ENCODE measurements at regions not wholly inside any gene's neighbourhood (a gene's known extent, or its start where the extent isn't known, plus 50 kb on each side); places are given as distances from the start of the nearest gene placed in this dataset.

DNA sequence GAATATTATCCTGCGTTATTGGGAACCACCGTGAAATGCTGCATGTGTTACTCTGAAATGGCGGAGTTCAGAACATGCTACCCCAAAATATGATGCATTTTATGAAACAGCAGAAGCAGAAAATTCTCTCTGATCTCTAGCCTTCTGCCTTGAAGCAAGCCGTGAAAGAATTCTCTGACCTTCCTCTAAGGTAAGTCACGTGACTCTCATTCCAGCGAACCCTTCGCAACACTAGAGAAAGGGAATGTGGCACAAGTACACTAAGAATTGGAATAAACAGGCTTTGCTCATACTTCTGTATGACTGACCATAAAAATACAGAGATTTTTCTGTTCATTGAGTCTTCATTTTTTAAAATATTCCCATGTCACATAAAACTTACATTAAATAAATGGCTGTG is 805.6 kb upstream of the LRRC4C start:
- ChIA-PET POLR2A (no interaction called here), CTCF (ENCODE audit: unreplicated experiment) (no interaction called here)
- Histone ChIP-seq H4K20me1 (ENCODE audit: insufficient read depth, low read length) (no peaks in the 10 kb centered on the region), H3K4me1 (ENCODE audit: insufficient read depth, low read length, poor library complexity, severe bottlenecking) (no peaks in the 10 kb centered on the region), H3K4me2 (ENCODE audit: low read length) (no peak overlapping the region), H3K9me2 (ENCODE audit: insufficient read depth, low read length) (no peaks in the 10 kb centered on the region), H3K79me2 (ENCODE audit: insufficient read depth, low read depth, low read length) (no peaks in the 10 kb centered on the region), H3K36me3 (ENCODE audit: insufficient read depth, low read length) (no peaks in the 10 kb centered on the region), H3K4me3 (ENCODE audit: low read depth, low read length, poor library complexity, severe bottlenecking) (no peak overlapping the region), H3K9me3 (ENCODE audit: low read length) (no peaks in the 10 kb centered on the region), H3K27ac (ENCODE audit: low read depth, low read length, poor library complexity, severe bottlenecking) (no peak overlapping the region), H2AFZ (ENCODE audit: low read length) (no peak overlapping the region)
- no TSS peak for BruUV-seq (replicated peaks)
- no peak for TF ChIP-seq EZH2phosphoT487 (IDR thresholded peaks at IDR 0.05; ENCODE audit: borderline replicate concordance, low read depth, low read length)
- TF ChIP-seq, protein P1, sequence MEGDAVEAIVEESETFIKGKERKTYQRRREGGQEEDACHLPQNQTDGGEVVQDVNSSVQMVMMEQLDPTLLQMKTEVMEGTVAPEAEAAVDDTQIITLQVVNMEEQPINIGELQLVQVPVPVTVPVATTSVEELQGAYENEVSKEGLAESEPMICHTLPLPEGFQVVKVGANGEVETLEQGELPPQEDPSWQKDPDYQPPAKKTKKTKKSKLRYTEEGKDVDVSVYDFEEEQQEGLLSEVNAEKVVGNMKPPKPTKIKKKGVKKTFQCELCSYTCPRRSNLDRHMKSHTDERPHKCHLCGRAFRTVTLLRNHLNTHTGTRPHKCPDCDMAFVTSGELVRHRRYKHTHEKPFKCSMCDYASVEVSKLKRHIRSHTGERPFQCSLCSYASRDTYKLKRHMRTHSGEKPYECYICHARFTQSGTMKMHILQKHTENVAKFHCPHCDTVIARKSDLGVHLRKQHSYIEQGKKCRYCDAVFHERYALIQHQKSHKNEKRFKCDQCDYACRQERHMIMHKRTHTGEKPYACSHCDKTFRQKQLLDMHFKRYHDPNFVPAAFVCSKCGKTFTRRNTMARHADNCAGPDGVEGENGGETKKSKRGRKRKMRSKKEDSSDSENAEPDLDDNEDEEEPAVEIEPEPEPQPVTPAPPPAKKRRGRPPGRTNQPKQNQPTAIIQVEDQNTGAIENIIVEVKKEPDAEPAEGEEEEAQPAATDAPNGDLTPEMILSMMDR (conservative IDR thresholded peaks at IDR 0.05; ENCODE audit: low read length) = no peak
- no peak for DNase-seq (ENCODE audit: low spot score)
- intact Hi-C loops (cut with micrococcal nuclease; ENCODE audit: unreplicated experiment) = no loop called here

DNA sequence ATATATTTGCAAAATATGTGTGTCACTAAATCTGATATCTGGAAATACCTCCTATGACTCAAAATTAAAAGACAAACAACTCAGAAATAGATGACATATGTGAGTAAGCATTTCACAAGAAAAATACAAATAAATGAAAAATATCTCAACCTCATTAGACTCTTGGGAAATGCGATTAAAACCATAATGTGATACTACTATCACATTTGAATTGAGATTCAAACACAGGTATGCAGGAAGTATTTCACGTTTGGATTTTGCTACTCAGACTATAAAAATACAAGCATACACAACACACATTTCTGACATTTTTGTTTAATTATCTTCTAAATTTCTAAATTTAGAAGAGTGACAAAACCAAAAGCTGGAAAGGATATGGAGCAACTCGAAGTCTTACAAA is 811.9 kb upstream of the LRRC4C start:
- DNase-seq (ENCODE audit: low spot score) = no peak
- Histone ChIP-seq H4K20me1 (ENCODE audit: insufficient read depth, low read length) (no peaks in the 10 kb centered on the region), H3K9me3 (ENCODE audit: low read length) (0 out of 2 replicates have a peak, but pooled peaks cover 8% of the 10 kb centered on the region), H3K36me3 (ENCODE audit: insufficient read depth, low read length) (no peaks in the 10 kb centered on the region), H3K79me2 (ENCODE audit: insufficient read depth, low read depth, low read length) (no peaks in the 10 kb centered on the region), H3K9me2 (ENCODE audit: insufficient read depth, low read length) (no peaks in the 10 kb centered on the region), H3K27ac (ENCODE audit: low read depth, low read length, poor library complexity, severe bottlenecking) (no peak overlapping the region), H3K4me2 (ENCODE audit: low read length) (no peak overlapping the region), H3K4me1 (ENCODE audit: insufficient read depth, low read length, poor library complexity, severe bottlenecking) (no peaks in the 10 kb centered on the region), H2AFZ (ENCODE audit: low read length) (no peak overlapping the region), H3K4me3 (ENCODE audit: low read depth, low read length, poor library complexity, severe bottlenecking) (no peak overlapping the region)
- intact Hi-C loops (cut with micrococcal nuclease; ENCODE audit: unreplicated experiment) = no loop called here
- no peak for TF ChIP-seq EZH2phosphoT487 (IDR thresholded peaks at IDR 0.05; ENCODE audit: borderline replicate concordance, low read depth, low read length)
- TF ChIP-seq, protein P1 (conservative IDR thresholded peaks at IDR 0.05; ENCODE audit: low read length) = no peak
- ChIA-PET POLR2A (no interaction called here), CTCF (ENCODE audit: unreplicated experiment) (no interaction called here)
- BruUV-seq (replicated peaks) = no TSS peak

DNA sequence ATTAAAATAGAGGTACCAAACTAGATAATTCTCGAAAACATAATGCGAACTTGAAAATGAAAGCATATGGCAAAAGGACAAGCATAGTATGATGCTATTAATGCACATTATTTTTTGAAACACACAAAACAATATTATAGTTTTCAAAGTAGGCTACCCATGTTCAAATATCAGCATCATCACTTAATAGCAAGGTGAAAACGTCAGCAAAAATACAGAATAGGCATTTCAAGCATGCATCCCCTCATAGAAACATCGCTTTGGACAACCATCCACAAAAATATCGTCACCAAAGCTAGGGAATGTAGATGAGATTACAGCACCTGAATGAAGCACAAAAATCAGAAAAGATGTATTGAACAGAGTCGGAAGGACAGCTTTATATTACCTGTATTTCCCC is 814.5 kb upstream of the LRRC4C start:
- H3K36me3 ChIP-seq (ENCODE audit: insufficient read depth, low read length) = no peaks in the 10 kb centered on the region
- TF ChIP-seq, protein P1 (conservative IDR thresholded peaks at IDR 0.05; ENCODE audit: low read length) = no peak
- no peak for TF ChIP-seq EZH2phosphoT487 (IDR thresholded peaks at IDR 0.05; ENCODE audit: borderline replicate concordance, low read depth, low read length)
- H3K9me2 ChIP-seq (ENCODE audit: insufficient read depth, low read length) = no peaks in the 10 kb centered on the region
- BruUV-seq (replicated peaks) = no TSS peak
- no peak overlapping the region for H2AFZ ChIP-seq (ENCODE audit: low read length)
- intact Hi-C loops (cut with micrococcal nuclease; ENCODE audit: unreplicated experiment) = no loop called here
- H3K79me2 ChIP-seq (ENCODE audit: insufficient read depth, low read depth, low read length) = no peaks in the 10 kb centered on the region
- CTCF ChIA-PET (ENCODE audit: unreplicated experiment) = no interaction called here
- H3K27ac ChIP-seq (ENCODE audit: low read depth, low read length, poor library complexity, severe bottlenecking) = no peak overlapping the region
- H3K4me3 ChIP-seq (ENCODE audit: low read depth, low read length, poor library complexity, severe bottlenecking) = no peak overlapping the region
- H4K20me1 ChIP-seq (ENCODE audit: insufficient read depth, low read length) = no peaks in the 10 kb centered on the region
- H3K4me1 ChIP-seq (ENCODE audit: insufficient read depth, low read length, poor library complexity, severe bottlenecking) = no peaks in the 10 kb centered on the region
- 0 out of 2 replicates have a peak, but pooled peaks cover 8% of the 10 kb centered on the region for H3K9me3 ChIP-seq (ENCODE audit: low read length)
- no peak for DNase-seq (ENCODE audit: low spot score)
- H3K4me2 ChIP-seq (ENCODE audit: low read length) = no peak overlapping the region
- POLR2A ChIA-PET = no interaction called here

All from OCI-LY7 (cell line).